ENCODE measurements at regions not wholly inside any gene's neighbourhood (a gene's known extent, or its start where the extent isn't known, plus 50 kb on each side); places are given as distances from the start of the nearest gene placed in this dataset.

DNA sequence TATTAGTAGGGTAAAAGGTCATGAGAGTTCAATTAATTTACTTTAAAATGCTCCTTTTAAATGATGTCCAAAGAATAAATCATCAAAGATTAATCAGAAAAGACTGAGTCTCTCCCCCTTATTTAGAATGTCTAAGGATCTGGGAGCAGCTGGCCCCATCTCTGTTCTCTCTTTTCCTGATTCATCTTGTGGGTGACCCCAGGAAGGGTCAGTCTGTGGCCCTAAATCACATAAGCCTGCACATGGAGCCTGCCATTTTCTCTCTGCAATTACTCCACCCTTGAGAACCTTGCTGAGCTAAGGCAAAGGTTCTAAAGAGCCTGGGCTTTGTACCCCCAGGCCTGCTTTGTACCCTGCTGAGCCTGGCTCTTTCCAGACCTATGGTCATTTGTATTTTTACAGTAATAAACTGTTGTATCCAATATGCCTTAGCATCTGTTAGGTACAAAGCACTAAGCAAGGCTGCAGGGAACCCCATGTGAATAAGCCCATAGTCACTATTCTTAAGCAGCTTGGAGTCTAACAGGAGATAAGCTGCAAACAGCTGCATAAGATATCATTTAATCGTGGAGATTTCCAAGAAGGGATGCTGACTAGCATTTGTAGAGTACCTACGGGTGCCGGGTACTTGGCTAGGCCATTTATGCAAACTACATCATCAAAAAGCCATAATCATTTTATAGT lies 431.0 kb upstream of the MARCKS start:
- Mint-ChIP-seq H3K27me3 (peaks cover 2% of the 10 kb centered on the region), H3K4me3 (no peak overlapping the region), H3K27ac (no peak overlapping the region), H3K36me3 (ENCODE audit: low read depth) (no peaks in the 10 kb centered on the region), H3K4me1 (no peaks in the 10 kb centered on the region), H3K9me3 (ENCODE audit: low read depth) (no peaks in the 10 kb centered on the region)
- ATAC-seq (no peak), DNase-seq (no peak)
- POLR2A ChIA-PET = no interaction called here
- intact Hi-C loops (cut with DNase I, micrococcal nuclease) = no loop called here
- CTCF ChIA-PET = interaction anchor here (0.7 kb wide), 1 partner anchor 733 kb away, joined by 3 read pairs; no protein-coding TSS in a partner anchor

DNA sequence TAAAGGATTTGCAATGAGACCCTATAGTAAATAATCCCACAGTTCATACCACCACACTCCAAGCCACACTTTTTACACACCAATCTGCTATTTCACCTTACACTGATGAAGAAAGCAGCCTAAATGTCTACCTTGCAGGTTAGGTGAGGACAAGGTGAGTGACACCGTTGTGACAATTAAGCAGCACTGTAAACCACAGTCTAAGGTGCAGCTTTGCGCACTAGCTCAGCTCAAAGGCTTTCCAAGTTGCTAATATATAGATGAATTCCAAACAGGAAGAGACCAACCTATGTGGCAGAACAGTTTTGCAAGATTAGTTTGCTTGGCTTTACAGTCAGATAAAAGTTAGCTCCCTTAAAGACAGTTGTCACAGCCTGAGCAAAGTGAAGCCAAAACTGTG lies 429.5 kb upstream of the MARCKS start:
- no peaks in the 10 kb centered on the region for H3K4me1 Mint-ChIP-seq
- POLR2A ChIA-PET = no interaction called here
- CTCF ChIA-PET = interaction anchor here (0.7 kb wide), 1 partner anchor 375 kb away, joined by 3 read pairs; no protein-coding TSS in a partner anchor

DNA sequence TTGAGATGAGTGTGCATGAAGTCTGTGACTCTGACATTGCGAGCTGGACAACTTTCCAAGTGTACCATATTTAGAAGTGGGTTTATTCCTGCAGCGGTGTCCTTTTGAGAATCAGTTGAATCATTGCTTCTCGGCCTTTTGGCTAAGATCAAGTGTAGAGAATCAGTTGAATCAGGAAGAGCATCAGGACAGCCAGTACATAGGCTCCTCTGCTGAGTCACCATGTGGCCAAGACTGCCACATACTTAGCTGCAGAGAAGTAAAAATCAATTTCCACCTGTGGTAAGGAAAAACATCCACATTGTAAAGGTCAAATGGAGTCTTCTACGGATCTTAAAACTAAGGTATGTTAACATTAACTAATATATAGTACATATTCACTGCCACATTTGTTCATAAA lies 428.4 kb upstream of the MARCKS start:
- Mint-ChIP-seq H3K9me3 (ENCODE audit: low read depth) (no peaks in the 10 kb centered on the region), H3K4me3 (no peak overlapping the region), H3K36me3 (ENCODE audit: low read depth) (no peaks in the 10 kb centered on the region), H3K4me1 (no peaks in the 10 kb centered on the region), H3K27ac (no peak overlapping the region), H3K27me3 (peaks cover 2% of the 10 kb centered on the region)
- CTCF ChIA-PET = interaction anchor here (0.6 kb wide), 1 partner anchor 1041 kb away, joined by 3 read pairs; no protein-coding TSS in a partner anchor
- ATAC-seq (no peak), DNase-seq (no peak)
- POLR2A ChIA-PET = no interaction called here
- intact Hi-C loops (cut with DNase I, micrococcal nuclease) = no loop called here

More for the DNA sequence above, 429.5 kb upstream of the MARCKS start:
- Mint-ChIP-seq H3K36me3 (ENCODE audit: low read depth) (no peaks in the 10 kb centered on the region), H3K9me3 (ENCODE audit: low read depth) (no peaks in the 10 kb centered on the region), H3K27ac (no peak overlapping the region), H3K27me3 (peaks cover 2% of the 10 kb centered on the region), H3K4me3 (no peak overlapping the region)
- DNase-seq (no peak), ATAC-seq (no peak)
- intact Hi-C loops (cut with DNase I, micrococcal nuclease) = no loop called here

DNA sequence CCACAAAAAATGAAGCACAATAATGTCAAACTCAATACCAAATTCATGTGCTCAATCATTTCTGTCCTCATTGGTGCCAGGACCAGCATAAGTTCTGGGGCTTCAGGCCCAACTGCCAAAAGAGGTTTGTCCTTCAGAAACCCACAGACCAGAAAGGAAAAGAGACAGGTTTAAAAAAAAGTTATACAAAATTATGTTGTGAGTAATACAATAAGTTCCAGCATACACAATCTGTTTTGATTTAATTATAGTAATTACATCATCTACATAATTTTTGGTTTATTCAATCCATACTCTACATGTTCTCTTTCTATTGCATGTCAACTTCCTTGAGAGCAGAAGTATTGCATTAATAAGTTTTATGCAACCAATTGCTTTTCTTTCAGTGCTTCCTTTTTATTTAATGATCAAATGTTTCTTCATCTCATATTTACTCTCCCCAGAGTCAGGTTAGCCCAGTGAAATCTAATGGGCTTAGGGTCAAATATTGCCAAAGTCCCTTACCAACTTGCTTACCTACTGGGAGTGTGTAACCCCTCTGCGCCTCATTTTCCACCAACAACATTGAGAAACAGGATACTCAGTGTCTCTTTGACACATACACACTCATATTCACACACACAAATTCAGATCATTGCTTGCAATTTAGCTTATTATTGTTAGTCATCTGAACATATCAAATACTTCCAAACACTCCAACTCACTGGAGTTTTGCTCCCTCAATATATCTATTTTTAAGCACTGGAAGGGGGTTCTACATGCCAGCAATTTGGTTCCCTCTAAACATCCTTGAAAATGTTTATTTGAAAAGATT lies 424.4 kb upstream of the MARCKS start:
- no peak overlapping the region for H3K27ac Mint-ChIP-seq
- intact Hi-C loops (cut with DNase I, micrococcal nuclease) = no loop called here
- H3K4me3 Mint-ChIP-seq = no peak overlapping the region
- no peaks in the 10 kb centered on the region for H3K4me1 Mint-ChIP-seq
- no peaks in the 10 kb centered on the region for H3K36me3 Mint-ChIP-seq (ENCODE audit: low read depth)
- DNase-seq (no peak), ATAC-seq (no peak)
- H3K27me3 Mint-ChIP-seq = no peaks in the 10 kb centered on the region
- ChIA-PET POLR2A (no interaction called here), CTCF (interaction anchor here (0.5 kb wide), 1 partner anchor 1315 kb away, joined by 3 read pairs; no protein-coding TSS in a partner anchor)
- H3K9me3 Mint-ChIP-seq (ENCODE audit: low read depth) = no peaks in the 10 kb centered on the region

DNA sequence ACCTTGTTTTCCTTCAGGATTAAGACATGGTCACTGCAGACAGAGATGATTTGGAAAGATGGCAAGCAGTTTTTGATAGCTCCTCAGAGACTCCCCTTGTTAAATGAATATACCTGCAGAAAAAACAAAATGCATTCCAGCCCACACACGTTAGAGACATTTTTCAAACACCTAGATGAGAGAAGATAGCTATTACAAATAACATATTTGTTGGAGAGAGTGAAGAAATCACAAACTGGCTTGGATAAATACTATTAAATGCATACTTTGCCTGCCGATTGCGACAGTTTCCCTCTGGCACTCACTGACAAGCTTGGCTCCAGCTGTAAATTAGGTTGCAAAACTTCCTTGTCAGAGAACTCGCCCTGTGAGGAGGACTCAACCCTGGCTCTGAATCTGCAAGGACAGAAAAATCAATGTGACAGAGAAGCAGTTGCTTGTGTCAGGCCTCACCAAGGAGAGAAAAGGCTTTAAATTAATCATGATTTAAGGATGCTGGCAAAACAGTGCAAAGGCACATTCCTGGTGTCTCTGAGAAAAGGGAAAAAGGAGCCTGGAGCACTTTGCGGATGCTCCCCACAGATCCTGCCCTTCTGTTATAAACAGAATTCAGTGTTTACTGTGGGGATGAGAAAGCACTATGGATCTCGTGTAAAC lies 423.7 kb upstream of the MARCKS start:
- Mint-ChIP-seq H3K4me1 (no peaks in the 10 kb centered on the region), H3K9me3 (ENCODE audit: low read depth) (no peaks in the 10 kb centered on the region), H3K27ac (no peak overlapping the region), H3K36me3 (ENCODE audit: low read depth) (no peaks in the 10 kb centered on the region), H3K27me3 (no peaks in the 10 kb centered on the region), H3K4me3 (no peak overlapping the region)
- ATAC-seq = no peak
- intact Hi-C loops (cut with DNase I, micrococcal nuclease) = no loop called here
- ChIA-PET CTCF (no interaction called here), POLR2A (no interaction called here)
- DNase-seq = no peak

DNA sequence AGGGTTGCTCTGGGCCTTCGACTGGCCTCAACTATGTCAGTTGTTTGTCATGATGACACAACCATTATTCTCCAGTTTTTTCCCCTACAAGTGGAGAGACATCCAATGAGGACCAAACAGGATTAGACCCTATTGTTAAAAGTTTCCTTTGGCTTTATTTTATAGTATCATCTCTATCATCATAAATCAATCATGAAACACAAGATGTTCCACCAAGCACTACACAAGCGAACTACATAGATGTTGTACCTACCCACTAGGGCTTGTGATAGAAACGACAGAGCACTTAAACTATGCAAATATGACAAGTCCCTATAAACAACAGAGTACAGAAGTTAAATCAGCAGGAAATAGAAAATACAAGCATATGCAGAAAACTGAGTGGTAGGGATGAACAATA lies 422.5 kb upstream of the MARCKS start:
- DNase-seq = no peak
- Mint-ChIP-seq H3K4me1 (no peaks in the 10 kb centered on the region), H3K36me3 (ENCODE audit: low read depth) (no peaks in the 10 kb centered on the region), H3K27ac (no peak overlapping the region), H3K9me3 (ENCODE audit: low read depth) (no peaks in the 10 kb centered on the region), H3K4me3 (no peak overlapping the region), H3K27me3 (no peaks in the 10 kb centered on the region)
- CTCF ChIA-PET = interaction anchor here (1.3 kb wide), 1 partner anchor 424 kb away, joined by 3 read pairs; no protein-coding TSS in a partner anchor
- POLR2A ChIA-PET = interaction anchor here (0.6 kb wide), 1 partner anchor 235 kb away, joined by 5 read pairs; no protein-coding TSS in a partner anchor
- intact Hi-C loops (cut with DNase I, micrococcal nuclease) = no loop called here
- no peak for ATAC-seq

DNA sequence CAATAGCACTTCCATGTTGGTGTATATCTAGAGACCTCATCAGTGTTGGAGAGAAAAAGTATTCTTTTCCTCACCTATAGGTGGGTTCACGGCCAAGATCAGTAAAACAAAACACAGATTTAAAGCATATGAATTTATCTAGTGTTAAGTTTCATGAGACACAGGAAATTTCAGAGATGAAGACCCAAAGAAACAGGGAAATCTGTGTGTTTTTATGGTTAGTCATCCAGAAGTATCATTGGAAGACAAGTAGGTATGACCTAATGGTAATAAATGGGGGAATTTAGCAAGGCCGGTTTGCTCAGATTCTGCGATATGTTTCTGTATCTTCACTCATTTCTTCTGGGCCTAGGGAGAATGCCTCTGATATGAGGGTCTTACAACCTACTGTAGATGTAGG lies 419.6 kb upstream of the MARCKS start:
- Mint-ChIP-seq H3K27me3 (peaks cover 2% of the 10 kb centered on the region), H3K36me3 (ENCODE audit: low read depth) (no peaks in the 10 kb centered on the region), H3K9me3 (ENCODE audit: low read depth) (no peaks in the 10 kb centered on the region), H3K27ac (no peak overlapping the region), H3K4me1 (no peaks in the 10 kb centered on the region), H3K4me3 (no peak overlapping the region)
- intact Hi-C loops (cut with DNase I, micrococcal nuclease) = no loop called here
- ChIA-PET CTCF (interaction anchor here (0.5 kb wide), 1 partner anchor 296 kb away, joined by 3 read pairs; no protein-coding TSS in a partner anchor), POLR2A (no interaction called here)
- DNase-seq = no peak
- ATAC-seq = no peak

DNA sequence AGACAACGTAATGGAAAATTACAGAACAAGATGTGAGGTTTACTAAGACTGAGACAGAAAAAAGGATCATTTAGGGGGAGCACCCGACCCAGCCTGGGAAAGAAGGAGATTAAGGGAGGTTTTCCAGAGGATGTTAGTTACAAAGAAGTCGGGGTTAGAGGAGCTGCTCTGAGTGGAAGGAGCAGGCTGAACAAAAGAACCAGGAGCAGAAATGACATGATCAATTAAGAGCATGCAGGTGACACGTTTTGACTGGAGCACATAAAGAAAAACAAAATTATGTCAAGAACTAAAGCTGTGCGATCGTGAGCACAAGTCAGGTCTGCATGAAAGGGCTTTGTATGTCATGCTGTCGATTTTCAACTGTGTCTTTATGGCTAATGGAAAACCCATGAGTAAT lies 417.3 kb upstream of the MARCKS start:
- POLR2A ChIA-PET = no interaction called here
- CTCF ChIA-PET = no interaction called here
- H3K27ac Mint-ChIP-seq = no peak overlapping the region
- no peaks in the 10 kb centered on the region for H3K36me3 Mint-ChIP-seq (ENCODE audit: low read depth)
- no peak overlapping the region for H3K4me3 Mint-ChIP-seq
- intact Hi-C loops (cut with DNase I, micrococcal nuclease) = no loop called here
- peaks cover 2% of the 10 kb centered on the region for H3K27me3 Mint-ChIP-seq
- no peak for DNase-seq
- H3K4me1 Mint-ChIP-seq = no peaks in the 10 kb centered on the region
- H3K9me3 Mint-ChIP-seq (ENCODE audit: low read depth) = no peaks in the 10 kb centered on the region
- ATAC-seq = no peak

DNA sequence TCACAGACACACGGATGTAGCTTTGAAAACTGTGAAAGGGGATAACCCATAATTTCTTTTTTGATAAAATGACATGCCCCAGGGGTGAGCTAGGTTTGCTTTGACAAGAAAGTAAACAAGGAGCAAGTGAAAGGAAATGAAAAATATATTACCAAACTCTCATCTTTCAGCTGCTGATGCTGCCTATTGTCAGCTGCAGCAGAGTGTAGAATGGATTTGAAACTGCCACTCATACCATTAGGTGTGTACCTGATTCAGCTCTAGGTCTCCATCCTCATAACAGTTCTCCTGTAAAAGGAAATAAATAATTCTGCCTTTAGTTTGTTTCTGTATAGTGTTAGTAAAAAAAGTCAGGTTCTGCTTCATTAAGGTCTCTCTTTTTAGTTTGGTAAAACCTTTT lies 415.1 kb upstream of the MARCKS start:
- Mint-ChIP-seq H3K27ac (no peak overlapping the region), H3K9me3 (ENCODE audit: low read depth) (no peaks in the 10 kb centered on the region), H3K27me3 (peaks cover 2% of the 10 kb centered on the region), H3K36me3 (ENCODE audit: low read depth) (no peaks in the 10 kb centered on the region), H3K4me1 (no peaks in the 10 kb centered on the region), H3K4me3 (no peak overlapping the region)
- intact Hi-C loops (cut with DNase I, micrococcal nuclease) = no loop called here
- CTCF ChIA-PET = no interaction called here
- POLR2A ChIA-PET = no interaction called here
- DNase-seq (no peak), ATAC-seq (no peak)

DNA sequence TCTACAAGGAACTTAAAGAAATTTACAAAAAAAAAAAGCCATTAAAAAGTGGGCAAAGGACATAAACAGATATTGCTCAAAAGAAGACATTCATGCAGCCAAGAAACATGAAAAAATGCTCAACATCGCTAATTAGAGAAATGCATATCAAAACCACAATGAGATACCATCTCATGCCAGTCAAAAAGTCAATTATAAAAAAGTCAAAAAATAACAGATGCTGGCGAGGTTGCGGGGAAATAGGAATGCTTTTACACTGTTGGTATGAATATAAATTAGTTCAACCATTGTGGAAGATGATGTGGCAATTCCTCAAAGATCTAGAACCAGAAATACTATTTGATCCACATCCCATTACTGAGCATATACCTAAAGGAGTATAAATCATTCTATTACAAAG lies 411.9 kb upstream of the MARCKS start:
- Mint-ChIP-seq H3K36me3 (ENCODE audit: low read depth) (no peaks in the 10 kb centered on the region), H3K9me3 (ENCODE audit: low read depth) (no peaks in the 10 kb centered on the region), H3K4me3 (no peak overlapping the region), H3K4me1 (peaks cover 7% of the 10 kb centered on the region), H3K27ac (no peak overlapping the region), H3K27me3 (peaks cover 2% of the 10 kb centered on the region)
- CTCF ChIA-PET = no interaction called here
- intact Hi-C loops (cut with DNase I, micrococcal nuclease) = no loop called here
- POLR2A ChIA-PET = no interaction called here
- ATAC-seq (no peak), DNase-seq (no peak)

DNA sequence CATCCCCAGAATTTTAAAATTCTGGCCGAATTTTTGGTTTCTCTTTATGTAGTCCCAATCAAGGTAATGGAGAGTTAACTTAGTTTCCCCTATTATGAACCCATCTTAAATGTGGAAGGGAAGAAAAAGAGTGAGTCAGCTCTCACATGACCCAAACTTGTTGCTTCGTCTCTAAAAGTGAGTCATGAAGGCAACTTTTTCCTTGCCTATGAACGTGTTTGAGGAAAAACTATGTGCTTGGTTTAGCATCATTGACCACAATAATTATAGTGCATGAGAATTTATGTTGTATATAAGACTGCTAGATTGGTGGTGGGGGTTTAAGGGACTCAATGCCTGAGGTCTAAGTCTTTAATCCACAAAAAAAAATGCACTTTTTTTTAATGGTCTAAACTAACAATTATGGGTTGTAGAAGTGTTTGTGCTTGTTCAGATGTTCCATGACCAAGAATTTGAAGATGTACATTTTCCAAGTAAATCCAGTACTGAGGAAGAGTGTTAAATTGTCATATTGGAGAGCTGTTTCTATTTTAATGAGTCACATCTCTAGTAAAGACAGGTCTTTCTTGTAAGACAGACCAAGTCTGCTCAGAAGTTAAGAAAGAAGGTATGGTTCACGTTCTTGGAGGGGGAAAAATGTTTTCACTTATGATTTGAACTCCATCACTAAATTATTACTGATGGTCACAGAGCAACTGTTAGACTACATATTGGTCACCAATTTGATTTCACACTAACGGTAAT lies 409.9 kb upstream of the MARCKS start:
- CTCF ChIA-PET = interaction anchor here (0.6 to 0.8 kb wide), 3 partner anchors 9 to 1700 kb away, joined by 3 read pairs; no protein-coding TSS in a partner anchor
- Mint-ChIP-seq H3K27ac (no peak overlapping the region), H3K36me3 (ENCODE audit: low read depth) (no peaks in the 10 kb centered on the region), H3K4me1 (peaks cover 7% of the 10 kb centered on the region), H3K9me3 (ENCODE audit: low read depth) (no peaks in the 10 kb centered on the region), H3K4me3 (no peak overlapping the region), H3K27me3 (no peaks in the 10 kb centered on the region)
- POLR2A ChIA-PET = no interaction called here
- ATAC-seq (peak; percentile 33), DNase-seq (no peak)
- intact Hi-C loops (cut with DNase I, micrococcal nuclease) = no loop called here

All from activated CD4-positive, alpha-beta T cell treated with anti-CD3 and anti-CD28 coated beads for 36 hours (primary cell).